K562 (cell line): ENCODE measurements at regions not wholly inside any gene's neighbourhood (a gene's known extent, or its start where the extent isn't known, plus 50 kb on each side); places are given as distances from the start of the nearest gene placed in this dataset.

Experiments used
- ATAC-seq: fragments of 200-7000 bp; cut with Tn5 transposase; 3 replicates; pipeline ENCODE4 v1.9.1; 2020; ENCODE audit warnings: moderate library complexity
- BruUV-seq: library from RNA; stranded (reverse); fragments of 400-500 nt; replicated peaks from 2 replicates; lab custom pipeline; 2021; lab: Mats Ljungman, UMichigan
- CTCF ChIA-PET: fragments of 300-600 bp; formaldehyde crosslinking; extraction: SDS; loops from one replicate; lab custom pipeline; 2021; ENCODE audit warnings: low intra/inter-chr PET ratio; lab: Yijun Ruan, JAX
- POLR2A ChIA-PET: fragments of 300-600, 350-650 bp; sonication (Branson Sonifier 250); formaldehyde crosslinking; extraction: SDS; loops from one replicate; lab custom pipeline; 2021; ENCODE audit warnings: antibody characterized with exemption, inconsistent platforms; lab: Yijun Ruan, JAX
- DNase-seq, 4 experiments: peaks; one replicate each; pipeline versions ENCODE4 v3.0.0 to v3.0.0-alpha.2; 2011 to 2018; ENCODE audit warnings: low spot score in 3 of 4, mixed read lengths in 3 of 4; ENCODE audit errors: extremely low read depth in 1 of 4
- FAIRE-seq: peaks from 2 replicates; lab custom pipeline; 2011; peaks lifted over from hg19 to GRCh38; lab: Jason Lieb, UNC
- H2AFZ ChIP-seq: 2 replicates; pipeline ENCODE4 v1.6.0; 2011; ENCODE audit warnings: low read depth, low read length, control low read depth, inconsistent platforms
- H3K27ac ChIP-seq: fragments of 200-600 bp; 3 replicates; pipeline ENCODE4 v1.8.0; 2011; ENCODE audit warnings: low read depth, mild to moderate bottlenecking, control low read depth, inconsistent platforms, low read length, moderate library complexity, mixed read lengths; ENCODE audit errors: extremely low read depth
- H3K27me3 ChIP-seq, 2 experiments: fragments of 300-600 bp in 1 of 2; 2 replicates in 1 of 2; 3 replicates in 1 of 2; pipeline versions ENCODE4 v1.6.0 to v1.8.0; 2011; ENCODE audit warnings: inconsistent platforms in 2 of 2, low read length in 2 of 2, mild to moderate bottlenecking in 1 of 2, mixed read lengths in 1 of 2, moderate library complexity in 1 of 2; ENCODE audit not compliant: control insufficient read depth in 2 of 2, insufficient read depth in 2 of 2
- H3K36me3 ChIP-seq: fragments of 300-600 bp; 3 replicates; pipeline ENCODE4 v1.8.0; 2011; ENCODE audit warnings: mild to moderate bottlenecking, low read length, inconsistent platforms; ENCODE audit not compliant: control insufficient read depth, insufficient read depth
- H3K4me1 ChIP-seq, 2 experiments: fragments of 200-600 bp in 1 of 2; replicated peaks in 1 of 2; 2 replicates in 1 of 2; 3 replicates in 1 of 2; pipeline versions ENCODE4 v1.5.1 to v1.8.0; 2011; ENCODE audit warnings: inconsistent platforms in 2 of 2, low read length in 2 of 2, mild to moderate bottlenecking in 1 of 2, mixed read lengths in 1 of 2, moderate library complexity in 1 of 2; ENCODE audit not compliant: control insufficient read depth in 2 of 2, insufficient read depth in 2 of 2
- H3K4me2 ChIP-seq: 2 replicates; pipeline ENCODE4 v1.6.1; 2011; ENCODE audit warnings: low read length, control low read depth, inconsistent platforms, mixed read lengths; ENCODE audit not compliant: insufficient read depth
- H3K4me3 ChIP-seq: fragments of 200-600 bp; sonication (generic), shearing (Covaris generic); 2 replicates; pipeline ENCODE4 v1.5.1; 2016; ENCODE audit warnings: control low read depth, inconsistent platforms
- H3K79me2 ChIP-seq: fragments of 200-600 bp; 3 replicates; pipeline ENCODE4 v1.8.0; 2011; ENCODE audit warnings: low read length, inconsistent platforms; ENCODE audit not compliant: control insufficient read depth, insufficient read depth
- H3K9ac ChIP-seq, 2 experiments: 2 replicates each; pipeline versions ENCODE4 v1.6.0 to v1.6.1; 2011; ENCODE audit warnings: low read depth in 2 of 2, low read length in 2 of 2, control low read depth in 1 of 2, inconsistent platforms in 1 of 2, mild to moderate bottlenecking in 1 of 2, mixed read lengths in 1 of 2; ENCODE audit not compliant: insufficient read depth in 1 of 2
- H3K9me1 ChIP-seq: one replicate; pipeline ENCODE4 v1.6.0; 2011; ENCODE audit warnings: inconsistent platforms, mild to moderate bottlenecking, low read length, moderate library complexity; ENCODE audit not compliant: control insufficient read depth, insufficient read depth
- H3K9me3 ChIP-seq: replicated peaks from 2 replicates; pipeline ENCODE4 v1.5.1; 2011; ENCODE audit warnings: low read depth, low read length, inconsistent platforms; ENCODE audit not compliant: control insufficient read depth, insufficient read depth
- H4K20me1 ChIP-seq: replicated peaks from 2 replicates; pipeline ENCODE4 v1.6.1; 2011; ENCODE audit warnings: low read length, inconsistent platforms, mixed read lengths; ENCODE audit not compliant: control insufficient read depth, insufficient read depth
- KDM5B ChIP-seq: fragments of 200-600 bp; sonication (generic); IDR thresholded peaks from 2 replicates; pipeline ENCODE4 v1.6.1; 2012; ENCODE audit warnings: low read depth, mild to moderate bottlenecking, moderate library complexity, low read length, control low read depth, inconsistent platforms; ENCODE audit not compliant: insufficient replicate concordance
- SPI1 ChIP-seq: IDR thresholded peaks from 2 replicates; pipeline ENCODE4 v1.6.1; 2011; ENCODE audit warnings: low read depth, low read length, control low read depth, borderline replicate concordance
- SRSF3 ChIP-seq: fragments of 200-400 bp; formaldehyde crosslinking; IDR thresholded peaks from 2 replicates; pipeline ENCODE4 v1.6.1; 2016; ENCODE audit warnings: mild to moderate bottlenecking, low read length, moderate library complexity; ENCODE audit not compliant: insufficient read depth
- TAF7 ChIP-seq: fragments of 450-650 bp; IDR thresholded peaks from 2 replicates; pipeline ENCODE4 v1.6.1; 2016; ENCODE audit warnings: missing genetic modification characterization, missing compliant biosample characterization
- ZBTB8A ChIP-seq: fragments of 450-650 bp; IDR thresholded peaks from 2 replicates; pipeline ENCODE4 v1.6.1; 2018; ENCODE audit warnings: mild to moderate bottlenecking, moderate library complexity; ENCODE audit not compliant: partially characterized antibody
- ZNF311 ChIP-seq: fragments of 250-450 bp; sonication (Bioruptor Pico); IDR thresholded peaks from 2 replicates; pipeline ENCODE4 v1.4.0; 2020; ENCODE audit warnings: mild to moderate bottlenecking, moderate library complexity
- WGBS: fragments of 100-300 bp; shearing (Covaris generic); methylation state at CpG from one replicate; pipeline ENCODE4 v1.1.6; 2016; ENCODE audit warnings: low coverage, mixed read lengths; ENCODE audit not compliant: insufficient coverage; ENCODE audit errors: missing lambda C conversion rate; 5-methylcytosine and 5-hydroxymethylcytosine counted together
- in situ Hi-C: fragments of 300-500 bp; cut with MboI; formaldehyde crosslinking; loops from 4 replicates; pipeline ENCODE4 v1.15.0; 2018; ENCODE audit warnings: inconsistent platforms, mixed read lengths
- intact Hi-C: fragments of 100-400 bp; cut with micrococcal nuclease; formaldehyde crosslinking; loops from 2 replicates; pipeline ENCODE4 v1.14.2; 2022
- TF ChIP-seq, protein P1 (sequence below): fragments of 450-650 bp; IDR thresholded peaks from 2 replicates; pipeline ENCODE4 v1.6.1; 2016; ENCODE audit warnings: antibody characterized with exemption
- TF ChIP-seq, protein P2 (sequence below): sonication (generic); formaldehyde crosslinking; IDR thresholded peaks from 2 replicates; pipeline ENCODE4 v1.8.1; 2023; ENCODE audit warnings: mild to moderate bottlenecking, missing genetic modification reagents

DNA sequence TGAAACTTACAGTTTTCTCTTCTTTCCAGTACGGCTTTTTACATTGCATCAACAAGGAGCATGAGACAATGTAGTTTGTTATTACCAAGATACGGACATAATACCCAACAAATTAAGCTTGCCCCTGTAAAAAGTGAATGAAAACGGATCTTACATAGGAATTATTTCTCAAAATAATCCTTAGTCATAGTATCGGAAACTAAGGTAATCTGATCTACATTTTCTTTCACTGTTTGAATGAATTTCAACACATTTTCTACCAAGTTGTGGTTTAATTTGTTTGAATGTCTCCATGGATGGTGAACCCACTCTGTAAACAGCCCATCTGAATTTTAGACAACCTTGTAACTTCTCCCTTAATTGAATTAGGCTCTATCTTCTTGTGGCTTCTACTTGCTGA is 90.5 kb downstream of the INHBA start:
- Histone ChIP-seq H3K4me2 (no peak overlapping the region), H3K27me3 (no peaks in the 10 kb centered on the region), H3K4me1 (no peaks in the 10 kb centered on the region), H3K27ac (no peak overlapping the region), H3K36me3 (no peaks in the 10 kb centered on the region), H3K4me3 (no peak overlapping the region), H3K9me1 (no peaks in the 10 kb centered on the region), H3K9ac (no peak overlapping the region), H3K9me3 (no peaks in the 10 kb centered on the region; the same call in 1 of the 2 replicates), H4K20me1 (no peaks in the 10 kb centered on the region), H3K79me2 (no peaks in the 10 kb centered on the region), H2AFZ (no peak overlapping the region)
- in situ Hi-C loops (no loop called here), intact Hi-C loops (no loop called here)
- no TSS peak for BruUV-seq
- ChIA-PET CTCF (no interaction called here), POLR2A (no interaction called here)
- DNase-seq (no peak), ATAC-seq (no peak), FAIRE-seq (no peak)
- 5% methylated on average over 4 of the region's 4 CpGs for WGBS
- no peak for TF ChIP-seq TAF7 (tag)
- TF ChIP-seq SRSF3, result no peak
- TF ChIP-seq, protein P1, sequence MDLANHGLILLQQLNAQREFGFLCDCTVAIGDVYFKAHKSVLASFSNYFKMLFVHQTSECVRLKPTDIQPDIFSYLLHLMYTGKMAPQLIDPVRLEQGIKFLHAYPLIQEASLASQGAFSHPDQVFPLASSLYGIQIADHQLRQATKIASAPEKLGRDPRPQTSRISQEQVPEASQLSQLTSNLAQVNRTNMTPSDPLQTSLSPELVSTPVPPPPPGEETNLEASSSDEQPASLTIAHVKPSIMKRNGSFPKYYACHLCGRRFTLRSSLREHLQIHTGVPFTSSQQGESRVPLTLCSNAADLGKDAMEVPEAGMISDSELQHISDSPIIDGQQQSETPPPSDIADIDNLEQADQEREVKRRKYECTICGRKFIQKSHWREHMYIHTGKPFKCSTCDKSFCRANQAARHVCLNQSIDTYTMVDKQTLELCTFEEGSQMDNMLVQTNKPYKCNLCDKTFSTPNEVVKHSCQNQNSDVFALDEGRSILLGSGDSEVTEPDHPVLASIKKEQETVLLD, result no peak
- no peak for TF ChIP-seq ZNF311 (CRISPR knock-in tag)
- no peak for TF ChIP-seq KDM5B
- TF ChIP-seq, protein P2, sequence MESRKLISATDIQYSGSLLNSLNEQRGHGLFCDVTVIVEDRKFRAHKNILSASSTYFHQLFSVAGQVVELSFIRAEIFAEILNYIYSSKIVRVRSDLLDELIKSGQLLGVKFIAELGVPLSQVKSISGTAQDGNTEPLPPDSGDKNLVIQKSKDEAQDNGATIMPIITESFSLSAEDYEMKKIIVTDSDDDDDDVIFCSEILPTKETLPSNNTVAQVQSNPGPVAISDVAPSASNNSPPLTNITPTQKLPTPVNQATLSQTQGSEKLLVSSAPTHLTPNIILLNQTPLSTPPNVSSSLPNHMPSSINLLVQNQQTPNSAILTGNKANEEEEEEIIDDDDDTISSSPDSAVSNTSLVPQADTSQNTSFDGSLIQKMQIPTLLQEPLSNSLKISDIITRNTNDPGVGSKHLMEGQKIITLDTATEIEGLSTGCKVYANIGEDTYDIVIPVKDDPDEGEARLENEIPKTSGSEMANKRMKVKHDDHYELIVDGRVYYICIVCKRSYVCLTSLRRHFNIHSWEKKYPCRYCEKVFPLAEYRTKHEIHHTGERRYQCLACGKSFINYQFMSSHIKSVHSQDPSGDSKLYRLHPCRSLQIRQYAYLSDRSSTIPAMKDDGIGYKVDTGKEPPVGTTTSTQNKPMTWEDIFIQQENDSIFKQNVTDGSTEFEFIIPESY (CRISPR knock-in tag), result no peak
- TF ChIP-seq SPI1, result no peak
- TF ChIP-seq ZBTB8A, result no peak
